IgD-negative memory B cell (primary cell): ENCODE measurements at regions not wholly inside any gene's neighbourhood (a gene's known extent, or its start where the extent isn't known, plus 50 kb on each side); places are given as distances from the start of the nearest gene placed in this dataset.

Experiments
- H3K27ac Mint-ChIP-seq, 3 donors: one replicate each; pipeline ENCODE4 v1.8.0; 2020 to 2022; ENCODE audit warnings: mild to moderate bottlenecking in 3 of 3, mixed read lengths in 3 of 3, moderate library complexity in 1 of 3
- H3K27me3 Mint-ChIP-seq: one replicate; pipeline ENCODE4 v1.8.0; 2021; ENCODE audit warnings: mixed read lengths
- H3K36me3 Mint-ChIP-seq: one replicate; pipeline ENCODE4 v1.8.0; 2020; ENCODE audit warnings: mild to moderate bottlenecking, mixed read lengths
- H3K4me1 Mint-ChIP-seq, 3 donors: one replicate each; pipeline ENCODE4 v1.8.0; 2020 to 2022; ENCODE audit warnings: mixed read lengths in 3 of 3, mild to moderate bottlenecking in 1 of 3
- H3K4me3 Mint-ChIP-seq, 4 donors: one replicate each; pipeline ENCODE4 v1.8.0; 2020 to 2022; ENCODE audit warnings: mild to moderate bottlenecking in 4 of 4, mixed read lengths in 4 of 4, moderate library complexity in 3 of 4
- H3K9me3 Mint-ChIP-seq, 3 donors: one replicate each; pipeline ENCODE4 v1.8.0; 2020 to 2021; ENCODE audit warnings: mixed read lengths in 3 of 3, mild to moderate bottlenecking in 1 of 3

- Mint-ChIP-seq H3K27ac (no peak overlapping the region), H3K4me3 (no peak overlapping the region), H3K4me1 (peaks cover 5 to 10% (median 6%) of the 10 kb centered on the region in 3 donors)
Measured at GRCh38 chr21:28788030-28788429, 204.6 kb downstream of the LTN1 start.

GRCh38 chr21:28783641-28784185 is 209.0 kb downstream of the LTN1 start:
- Mint-ChIP-seq H3K4me3 (no peak overlapping the region), H3K27ac (no peak overlapping the region), H3K36me3 (peaks cover 7% of the 10 kb centered on the region), H3K4me1 (peaks cover 0 to 2% (median 0%) of the 10 kb centered on the region in 3 donors), H3K27me3 (no peaks in the 10 kb centered on the region), H3K9me3 (peaks cover 1 to 11% (median 4%) of the 10 kb centered on the region in 3 donors)

More at GRCh38 chr21:28788030-28788429, 204.6 kb downstream of the LTN1 start:
- Mint-ChIP-seq H3K36me3 (peaks cover 7% of the 10 kb centered on the region), H3K9me3 (peaks cover 1 to 11% (median 4%) of the 10 kb centered on the region in 3 donors), H3K27me3 (no peaks in the 10 kb centered on the region)

- H3K4me3 Mint-ChIP-seq: no peak overlapping the region
- H3K9me3 Mint-ChIP-seq: peaks cover 1 to 11% (median 4%) of the 10 kb centered on the region in 3 donors
- H3K27me3 Mint-ChIP-seq: no peaks in the 10 kb centered on the region
- peaks cover 0 to 2% (median 0%) of the 10 kb centered on the region in 3 donors for H3K4me1 Mint-ChIP-seq
- H3K27ac Mint-ChIP-seq: no peak overlapping the region
- peaks cover 3% of the 10 kb centered on the region for H3K36me3 Mint-ChIP-seq
Measured at GRCh38 chr21:28781602-28782276, 210.9 kb downstream of the LTN1 start.

GRCh38 chr21:28779914-28780313 is 212.8 kb downstream of the LTN1 start:
- H3K27ac Mint-ChIP-seq: no peak overlapping the region
- peaks cover 2% of the 10 kb centered on the region for H3K36me3 Mint-ChIP-seq
- no peak overlapping the region for H3K4me3 Mint-ChIP-seq
- peaks cover 1 to 5% (median 4%) of the 10 kb centered on the region in 3 donors for H3K9me3 Mint-ChIP-seq
- peaks cover 2% of the 10 kb centered on the region for H3K27me3 Mint-ChIP-seq
- peaks cover 0 to 2% (median 0%) of the 10 kb centered on the region in 3 donors for H3K4me1 Mint-ChIP-seq

- peaks cover 0 to 3% (median 0%) of the 10 kb centered on the region in 3 donors for H3K9me3 Mint-ChIP-seq
- H3K4me1 Mint-ChIP-seq: peaks cover 0 to 2% (median 0%) of the 10 kb centered on the region in 3 donors
- peaks cover 2% of the 10 kb centered on the region for H3K27me3 Mint-ChIP-seq
- H3K27ac Mint-ChIP-seq: no peak overlapping the region
- peaks cover 2% of the 10 kb centered on the region for H3K36me3 Mint-ChIP-seq
- H3K4me3 Mint-ChIP-seq: peak overlapping the region in 1 of 4 donors; percentile 40
Measured at GRCh38 chr21:28776251-28776650, 216.4 kb downstream of the LTN1 start.

GRCh38 chr21:28775071-28775470 is 217.6 kb downstream of the LTN1 start:
- Mint-ChIP-seq H3K36me3 (no peaks in the 10 kb centered on the region), H3K9me3 (peaks cover 0 to 3% (median 0%) of the 10 kb centered on the region in 3 donors), H3K4me3 (no peak overlapping the region), H3K27me3 (peaks cover 2% of the 10 kb centered on the region), H3K4me1 (no peaks in the 10 kb centered on the region), H3K27ac (no peak overlapping the region)

GRCh38 chr21:28773036-28773435 is 219.6 kb downstream of the LTN1 start:
- Mint-ChIP-seq H3K36me3 (no peaks in the 10 kb centered on the region), H3K4me1 (no peaks in the 10 kb centered on the region), H3K27ac (no peak overlapping the region), H3K27me3 (peaks cover 2% of the 10 kb centered on the region), H3K4me3 (no peak overlapping the region), H3K9me3 (peaks cover 0 to 5% (median 0%) of the 10 kb centered on the region in 3 donors)

- H3K9me3 Mint-ChIP-seq: peaks cover 0 to 5% (median 4%) of the 10 kb centered on the region in 3 donors
- no peak overlapping the region for H3K27ac Mint-ChIP-seq
- peaks cover 2% of the 10 kb centered on the region for H3K27me3 Mint-ChIP-seq
- no peaks in the 10 kb centered on the region for H3K4me1 Mint-ChIP-seq
- no peak overlapping the region for H3K4me3 Mint-ChIP-seq
- peaks cover 2% of the 10 kb centered on the region for H3K36me3 Mint-ChIP-seq
Measured at GRCh38 chr21:28771790-28772501, 220.7 kb downstream of the LTN1 start.

GRCh38 chr21:28770867-28771661 is 221.6 kb downstream of the LTN1 start:
- H3K36me3 Mint-ChIP-seq: peaks cover 2% of the 10 kb centered on the region
- no peak overlapping the region for H3K27ac Mint-ChIP-seq
- no peaks in the 10 kb centered on the region for H3K4me1 Mint-ChIP-seq
- H3K27me3 Mint-ChIP-seq: peaks cover 2% of the 10 kb centered on the region
- no peak overlapping the region for H3K4me3 Mint-ChIP-seq
- H3K9me3 Mint-ChIP-seq: peaks cover 0 to 11% (median 5%) of the 10 kb centered on the region in 3 donors

- Mint-ChIP-seq H3K27me3 (no peaks in the 10 kb centered on the region), H3K9me3 (peaks cover 0 to 16% (median 2%) of the 10 kb centered on the region in 3 donors)
Measured at GRCh38 chr21:28769683-28770082, 223.0 kb downstream of the LTN1 start.

GRCh38 chr21:28768753-28769152 is 223.9 kb downstream of the LTN1 start:
- Mint-ChIP-seq H3K36me3 (peaks cover 2% of the 10 kb centered on the region), H3K4me3 (no peak overlapping the region), H3K27me3 (no peaks in the 10 kb centered on the region), H3K9me3 (peaks cover 0 to 16% (median 2%) of the 10 kb centered on the region in 3 donors), H3K4me1 (no peaks in the 10 kb centered on the region), H3K27ac (no peak overlapping the region)

More at GRCh38 chr21:28769683-28770082, 223.0 kb downstream of the LTN1 start:
- Mint-ChIP-seq H3K4me1 (no peaks in the 10 kb centered on the region), H3K27ac (peak overlapping the region in 1 of 3 donors; percentile 15), H3K36me3 (peaks cover 2% of the 10 kb centered on the region), H3K4me3 (no peak overlapping the region)

- H3K27ac Mint-ChIP-seq: no peak overlapping the region
- H3K9me3 Mint-ChIP-seq: peaks cover 0 to 16% (median 2%) of the 10 kb centered on the region in 3 donors
- H3K4me3 Mint-ChIP-seq: no peak overlapping the region
- peaks cover 0 to 9% (median 0%) of the 10 kb centered on the region in 3 donors for H3K4me1 Mint-ChIP-seq
- peaks cover 2% of the 10 kb centered on the region for H3K36me3 Mint-ChIP-seq
- H3K27me3 Mint-ChIP-seq: no peaks in the 10 kb centered on the region
Measured at GRCh38 chr21:28767523-28767922, 225.2 kb downstream of the LTN1 start.

GRCh38 chr21:28763809-28764418 is 228.8 kb downstream of the LTN1 start:
- no peaks in the 10 kb centered on the region for H3K27me3 Mint-ChIP-seq
- H3K4me3 Mint-ChIP-seq: no peak overlapping the region
- H3K9me3 Mint-ChIP-seq: peaks cover 0 to 25% (median 2%) of the 10 kb centered on the region in 3 donors
- H3K27ac Mint-ChIP-seq: no peak overlapping the region
- H3K36me3 Mint-ChIP-seq: peaks cover 2% of the 10 kb centered on the region
- H3K4me1 Mint-ChIP-seq: peaks cover 0 to 9% (median 0%) of the 10 kb centered on the region in 3 donors

- no peak overlapping the region for H3K4me3 Mint-ChIP-seq
- H3K27ac Mint-ChIP-seq: no peak overlapping the region
- peaks cover 2% of the 10 kb centered on the region for H3K36me3 Mint-ChIP-seq
- no peaks in the 10 kb centered on the region for H3K27me3 Mint-ChIP-seq
- peaks cover 0 to 25% (median 0%) of the 10 kb centered on the region in 3 donors for H3K9me3 Mint-ChIP-seq
- peaks cover 0 to 9% (median 0%) of the 10 kb centered on the region in 3 donors for H3K4me1 Mint-ChIP-seq
Measured at GRCh38 chr21:28762357-28762735, 230.3 kb downstream of the LTN1 start.
